ENCODE measurements at regions not wholly inside any gene's neighbourhood (a gene's known extent, or its start where the extent isn't known, plus 50 kb on each side); places are given as distances from the start of the nearest gene placed in this dataset.

GRCh38 chr16:74092336-74092735 is 204.3 kb upstream of the PSMD7 start:
- Histone ChIP-seq H3K4me1 (ENCODE audit: insufficient read depth, low read length) (no peaks in the 10 kb centered on the region), H3K9me3 (ENCODE audit: low read length) (no peaks in the 10 kb centered on the region), H3K9ac (ENCODE audit: low read length) (no peak overlapping the region), H3K4me3 (ENCODE audit: low read depth in 1 of 2, low read length in 2 of 2) (no peak overlapping the region), H3K36me3 (ENCODE audit: insufficient read depth, low read length) (no peaks in the 10 kb centered on the region), H3K27ac (ENCODE audit: low read depth, low read length) (no peak overlapping the region), H3K27me3 (ENCODE audit: control insufficient read depth in 1 of 2, insufficient read depth in 2 of 2, low read length in 2 of 2) (no peaks in the 10 kb centered on the region)

- Histone ChIP-seq H3K9me3 (ENCODE audit: low read length) (no peaks in the 10 kb centered on the region), H3K4me1 (ENCODE audit: insufficient read depth, low read length) (no peaks in the 10 kb centered on the region), H3K36me3 (ENCODE audit: insufficient read depth, low read length) (no peaks in the 10 kb centered on the region), H3K9ac (ENCODE audit: low read length) (no peak overlapping the region), H3K27ac (ENCODE audit: low read depth, low read length) (no peak overlapping the region), H3K4me3 (ENCODE audit: low read depth in 1 of 2, low read length in 2 of 2) (no peak overlapping the region), H3K27me3 (ENCODE audit: control insufficient read depth in 1 of 2, insufficient read depth in 2 of 2, low read length in 2 of 2) (no peaks in the 10 kb centered on the region)
Observed at GRCh38 chr16:74090871-74091270, 205.7 kb upstream of the PSMD7 start.

GRCh38 chr16:74083541-74083940 is 213.1 kb upstream of the PSMD7 start:
- H3K4me3 ChIP-seq (ENCODE audit: low read depth in 1 of 2, low read length in 2 of 2): no peak overlapping the region
- no peaks in the 10 kb centered on the region for H3K27me3 ChIP-seq (ENCODE audit: control insufficient read depth in 1 of 2, insufficient read depth in 2 of 2, low read length in 2 of 2)
- no peaks in the 10 kb centered on the region for H3K9me3 ChIP-seq (ENCODE audit: low read length)
- no peak overlapping the region for H3K27ac ChIP-seq (ENCODE audit: low read depth, low read length)
- no peak overlapping the region for H3K9ac ChIP-seq (ENCODE audit: low read length)
- H3K4me1 ChIP-seq (ENCODE audit: insufficient read depth, low read length): no peaks in the 10 kb centered on the region
- H3K36me3 ChIP-seq (ENCODE audit: insufficient read depth, low read length): no peaks in the 10 kb centered on the region

GRCh38 chr16:74080311-74080710 is 216.3 kb upstream of the PSMD7 start:
- no peak overlapping the region for H3K9ac ChIP-seq (ENCODE audit: low read length)

GRCh38 chr16:74079232-74079586 is 217.4 kb upstream of the PSMD7 start:
- H3K27me3 ChIP-seq (ENCODE audit: control insufficient read depth in 1 of 2, insufficient read depth in 2 of 2, low read length in 2 of 2): no peaks in the 10 kb centered on the region
- no peaks in the 10 kb centered on the region for H3K36me3 ChIP-seq (ENCODE audit: insufficient read depth, low read length)
- no peak overlapping the region for H3K4me3 ChIP-seq (ENCODE audit: low read depth in 1 of 2, low read length in 2 of 2)
- H3K9ac ChIP-seq (ENCODE audit: low read length): no peak overlapping the region
- H3K4me1 ChIP-seq (ENCODE audit: insufficient read depth, low read length): no peaks in the 10 kb centered on the region
- no peaks in the 10 kb centered on the region for H3K9me3 ChIP-seq (ENCODE audit: low read length)
- no peak overlapping the region for H3K27ac ChIP-seq (ENCODE audit: low read depth, low read length)

More at GRCh38 chr16:74080311-74080710, 216.3 kb upstream of the PSMD7 start:
- H3K4me3 ChIP-seq (ENCODE audit: low read depth in 1 of 2, low read length in 2 of 2): no peak overlapping the region
- H3K27me3 ChIP-seq (ENCODE audit: control insufficient read depth in 1 of 2, insufficient read depth in 2 of 2, low read length in 2 of 2): no peaks in the 10 kb centered on the region
- H3K9me3 ChIP-seq (ENCODE audit: low read length): no peaks in the 10 kb centered on the region
- no peak overlapping the region for H3K27ac ChIP-seq (ENCODE audit: low read depth, low read length)
- no peaks in the 10 kb centered on the region for H3K36me3 ChIP-seq (ENCODE audit: insufficient read depth, low read length)
- no peaks in the 10 kb centered on the region for H3K4me1 ChIP-seq (ENCODE audit: insufficient read depth, low read length)

- Histone ChIP-seq H3K27me3 (ENCODE audit: control insufficient read depth in 1 of 2, insufficient read depth in 2 of 2, low read length in 2 of 2) (no peaks in the 10 kb centered on the region), H3K9ac (ENCODE audit: low read length) (no peak overlapping the region), H3K4me1 (ENCODE audit: insufficient read depth, low read length) (no peaks in the 10 kb centered on the region), H3K36me3 (ENCODE audit: insufficient read depth, low read length) (no peaks in the 10 kb centered on the region), H3K9me3 (ENCODE audit: low read length) (no peaks in the 10 kb centered on the region), H3K27ac (ENCODE audit: low read depth, low read length) (no peak overlapping the region), H3K4me3 (ENCODE audit: low read depth in 1 of 2, low read length in 2 of 2) (no peak overlapping the region)
Observed at GRCh38 chr16:74078511-74079231, 217.9 kb upstream of the PSMD7 start.

- H3K9me3 ChIP-seq (ENCODE audit: low read length): no peaks in the 10 kb centered on the region
- H3K27me3 ChIP-seq (ENCODE audit: control insufficient read depth in 1 of 2, insufficient read depth in 2 of 2, low read length in 2 of 2): no peaks in the 10 kb centered on the region
- H3K4me3 ChIP-seq (ENCODE audit: low read depth in 1 of 2, low read length in 2 of 2): no peak overlapping the region
- H3K27ac ChIP-seq (ENCODE audit: low read depth, low read length): no peak overlapping the region
- no peak overlapping the region for H3K9ac ChIP-seq (ENCODE audit: low read length)
- no peaks in the 10 kb centered on the region for H3K36me3 ChIP-seq (ENCODE audit: insufficient read depth, low read length)
- no peaks in the 10 kb centered on the region for H3K4me1 ChIP-seq (ENCODE audit: insufficient read depth, low read length)
Observed at GRCh38 chr16:74076568-74076967, 220.0 kb upstream of the PSMD7 start.

- Histone ChIP-seq H3K4me3 (ENCODE audit: low read depth in 1 of 2, low read length in 2 of 2) (no peak overlapping the region), H3K27me3 (ENCODE audit: control insufficient read depth in 1 of 2, insufficient read depth in 2 of 2, low read length in 2 of 2) (no peaks in the 10 kb centered on the region), H3K9me3 (ENCODE audit: low read length) (no peaks in the 10 kb centered on the region), H3K27ac (ENCODE audit: low read depth, low read length) (no peak overlapping the region), H3K36me3 (ENCODE audit: insufficient read depth, low read length) (no peaks in the 10 kb centered on the region), H3K4me1 (ENCODE audit: insufficient read depth, low read length) (no peaks in the 10 kb centered on the region), H3K9ac (ENCODE audit: low read length) (no peak overlapping the region)
Observed at GRCh38 chr16:74075393-74075792, 221.2 kb upstream of the PSMD7 start.

- Histone ChIP-seq H3K4me1 (ENCODE audit: insufficient read depth, low read length) (no peaks in the 10 kb centered on the region), H3K36me3 (ENCODE audit: insufficient read depth, low read length) (no peaks in the 10 kb centered on the region), H3K4me3 (ENCODE audit: low read depth in 1 of 2, low read length in 2 of 2) (no peak overlapping the region)
Observed at GRCh38 chr16:74073456-74073855, 223.2 kb upstream of the PSMD7 start.

GRCh38 chr16:74071996-74072535 is 224.5 kb upstream of the PSMD7 start:
- no peaks in the 10 kb centered on the region for H3K4me1 ChIP-seq (ENCODE audit: insufficient read depth, low read length)
- no peaks in the 10 kb centered on the region for H3K36me3 ChIP-seq (ENCODE audit: insufficient read depth, low read length)
- H3K27ac ChIP-seq (ENCODE audit: low read depth, low read length): no peak overlapping the region
- no peaks in the 10 kb centered on the region for H3K27me3 ChIP-seq (ENCODE audit: control insufficient read depth in 1 of 2, insufficient read depth in 2 of 2, low read length in 2 of 2)
- no peaks in the 10 kb centered on the region for H3K9me3 ChIP-seq (ENCODE audit: low read length)
- no peak overlapping the region for H3K4me3 ChIP-seq (ENCODE audit: low read depth in 1 of 2, low read length in 2 of 2)
- H3K9ac ChIP-seq (ENCODE audit: low read length): no peak overlapping the region

More at GRCh38 chr16:74073456-74073855, 223.2 kb upstream of the PSMD7 start:
- H3K27me3 ChIP-seq (ENCODE audit: control insufficient read depth in 1 of 2, insufficient read depth in 2 of 2, low read length in 2 of 2): no peaks in the 10 kb centered on the region
- H3K27ac ChIP-seq (ENCODE audit: low read depth, low read length): no peak overlapping the region
- H3K9ac ChIP-seq (ENCODE audit: low read length): no peak overlapping the region
- H3K9me3 ChIP-seq (ENCODE audit: low read length): no peaks in the 10 kb centered on the region

GRCh38 chr16:74070237-74070636 is 226.4 kb upstream of the PSMD7 start:
- Histone ChIP-seq H3K36me3 (ENCODE audit: insufficient read depth, low read length) (no peaks in the 10 kb centered on the region), H3K27me3 (ENCODE audit: control insufficient read depth in 1 of 2, insufficient read depth in 2 of 2, low read length in 2 of 2) (no peaks in the 10 kb centered on the region), H3K4me1 (ENCODE audit: insufficient read depth, low read length) (no peaks in the 10 kb centered on the region), H3K9ac (ENCODE audit: low read length) (no peak overlapping the region), H3K4me3 (ENCODE audit: low read depth in 1 of 2, low read length in 2 of 2) (no peak overlapping the region), H3K27ac (ENCODE audit: low read depth, low read length) (no peak overlapping the region), H3K9me3 (ENCODE audit: low read length) (no peaks in the 10 kb centered on the region)

GRCh38 chr16:74064120-74064735 is 232.4 kb upstream of the PSMD7 start:
- H3K27me3 ChIP-seq (ENCODE audit: control insufficient read depth in 1 of 2, insufficient read depth in 2 of 2, low read length in 2 of 2): no peaks in the 10 kb centered on the region
- no peaks in the 10 kb centered on the region for H3K36me3 ChIP-seq (ENCODE audit: insufficient read depth, low read length)
- no peak overlapping the region for H3K27ac ChIP-seq (ENCODE audit: low read depth, low read length)
- no peak overlapping the region for H3K9ac ChIP-seq (ENCODE audit: low read length)
- H3K4me1 ChIP-seq (ENCODE audit: insufficient read depth, low read length): no peaks in the 10 kb centered on the region
- no peaks in the 10 kb centered on the region for H3K9me3 ChIP-seq (ENCODE audit: low read length)
- no peak overlapping the region for H3K4me3 ChIP-seq (ENCODE audit: low read depth in 1 of 2, low read length in 2 of 2)

Measured in muscle layer of colon (tissue), 2 donors.